ENCODE measurements at regions not wholly inside any gene's neighbourhood (a gene's known extent, or its start where the extent isn't known, plus 50 kb on each side); places are given as distances from the start of the nearest gene placed in this dataset.

DNA sequence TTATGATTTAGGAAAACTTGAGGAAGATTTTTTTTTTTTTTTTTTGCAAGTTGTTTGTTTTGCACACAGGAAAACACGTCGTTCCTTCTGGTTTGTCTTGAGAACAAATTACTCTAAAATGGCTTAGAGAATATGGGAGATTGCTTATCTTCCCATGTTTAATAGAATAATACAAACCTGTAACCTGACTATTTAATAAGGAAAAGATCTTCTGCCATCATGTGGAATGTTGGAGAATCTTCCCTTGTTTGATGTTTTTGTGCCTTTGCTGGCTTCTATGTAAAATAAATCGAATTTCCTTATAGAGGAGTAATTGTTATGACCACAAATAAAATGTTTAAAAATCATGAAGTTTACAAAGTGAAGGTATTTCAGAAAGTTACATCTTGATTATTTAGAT lies 818.8 kb downstream of the GATA3 start:
- TF ChIP-seq CHD1 (IDR thresholded peaks at IDR 0.05; ENCODE audit: low read depth, low read length) = no peak
- no peak for TF ChIP-seq RB1 (IDR thresholded peaks at IDR 0.05; ENCODE audit: borderline replicate concordance)
- no peak for TF ChIP-seq PAX8 (IDR thresholded peaks at IDR 0.05)
- TF ChIP-seq, protein P1, sequence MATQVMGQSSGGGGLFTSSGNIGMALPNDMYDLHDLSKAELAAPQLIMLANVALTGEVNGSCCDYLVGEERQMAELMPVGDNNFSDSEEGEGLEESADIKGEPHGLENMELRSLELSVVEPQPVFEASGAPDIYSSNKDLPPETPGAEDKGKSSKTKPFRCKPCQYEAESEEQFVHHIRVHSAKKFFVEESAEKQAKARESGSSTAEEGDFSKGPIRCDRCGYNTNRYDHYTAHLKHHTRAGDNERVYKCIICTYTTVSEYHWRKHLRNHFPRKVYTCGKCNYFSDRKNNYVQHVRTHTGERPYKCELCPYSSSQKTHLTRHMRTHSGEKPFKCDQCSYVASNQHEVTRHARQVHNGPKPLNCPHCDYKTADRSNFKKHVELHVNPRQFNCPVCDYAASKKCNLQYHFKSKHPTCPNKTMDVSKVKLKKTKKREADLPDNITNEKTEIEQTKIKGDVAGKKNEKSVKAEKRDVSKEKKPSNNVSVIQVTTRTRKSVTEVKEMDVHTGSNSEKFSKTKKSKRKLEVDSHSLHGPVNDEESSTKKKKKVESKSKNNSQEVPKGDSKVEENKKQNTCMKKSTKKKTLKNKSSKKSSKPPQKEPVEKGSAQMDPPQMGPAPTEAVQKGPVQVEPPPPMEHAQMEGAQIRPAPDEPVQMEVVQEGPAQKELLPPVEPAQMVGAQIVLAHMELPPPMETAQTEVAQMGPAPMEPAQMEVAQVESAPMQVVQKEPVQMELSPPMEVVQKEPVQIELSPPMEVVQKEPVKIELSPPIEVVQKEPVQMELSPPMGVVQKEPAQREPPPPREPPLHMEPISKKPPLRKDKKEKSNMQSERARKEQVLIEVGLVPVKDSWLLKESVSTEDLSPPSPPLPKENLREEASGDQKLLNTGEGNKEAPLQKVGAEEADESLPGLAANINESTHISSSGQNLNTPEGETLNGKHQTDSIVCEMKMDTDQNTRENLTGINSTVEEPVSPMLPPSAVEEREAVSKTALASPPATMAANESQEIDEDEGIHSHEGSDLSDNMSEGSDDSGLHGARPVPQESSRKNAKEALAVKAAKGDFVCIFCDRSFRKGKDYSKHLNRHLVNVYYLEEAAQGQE (IDR thresholded peaks at IDR 0.05; ENCODE audit: low read depth, low read length) = no peak
- no peaks in the 10 kb centered on the region for H3K36me3 ChIP-seq (ENCODE audit: control insufficient read depth in 2 of 2, insufficient read depth in 2 of 2, low read length in 1 of 2)
- H3K4me2 ChIP-seq (ENCODE audit: control insufficient read depth, insufficient read depth) = no peak overlapping the region
- no peaks in the 10 kb centered on the region for H3K27me3 ChIP-seq (replicated peaks in 1 of 2; ENCODE audit: control insufficient read depth in 2 of 2, insufficient read depth in 2 of 2, low read length in 1 of 2)
- POLR2A ChIA-PET = no interaction called here
- SMC1A ChIA-PET (ENCODE audit: uncharacterized antibody, unreplicated experiment) = no interaction called here
- no peaks in the 10 kb centered on the region for H4K20me1 ChIP-seq (ENCODE audit: control insufficient read depth, insufficient read depth)
- H3K4me1 ChIP-seq (ENCODE audit: control insufficient read depth, insufficient read depth, low read length) = no peaks in the 10 kb centered on the region
- no peak overlapping the region for H3K9ac ChIP-seq (ENCODE audit: control insufficient read depth, insufficient read depth, low read length)
- BruUV-seq (replicated peaks) = no TSS peak
- FAIRE-seq = no peak
- H3K4me3 ChIP-seq = no peak overlapping the region
- RAD21 ChIA-PET (ENCODE audit: unreplicated experiment) = no interaction called here
- no peak for ATAC-seq
- CTCF ChIA-PET = no interaction called here
- H3K79me2 ChIP-seq (ENCODE audit: control insufficient read depth, insufficient read depth, low read length) = no peaks in the 10 kb centered on the region
- DNase-seq (ENCODE audit: low read depth, low spot score) = no peak
- intact Hi-C loops (cut with micrococcal nuclease; ENCODE audit: unreplicated experiment) (no loop called here), in situ Hi-C loops (cut with MboI) (no loop called here)
- H3K9me3 ChIP-seq (replicated peaks; ENCODE audit: control insufficient read depth, insufficient read depth, low read length) = no peaks in the 10 kb centered on the region
- H3K27ac ChIP-seq (ENCODE audit: control insufficient read depth, insufficient read depth) = no peak overlapping the region
- H2AFZ ChIP-seq (ENCODE audit: control insufficient read depth, low read depth, low read length) = no peak overlapping the region
- WGBS (ENCODE audit: insufficient coverage, insufficient replicate concordance, low lambda C conversion rate, missing lambda C conversion rate) = 1% methylated on average over 3 of the region's 3 CpGs

DNA sequence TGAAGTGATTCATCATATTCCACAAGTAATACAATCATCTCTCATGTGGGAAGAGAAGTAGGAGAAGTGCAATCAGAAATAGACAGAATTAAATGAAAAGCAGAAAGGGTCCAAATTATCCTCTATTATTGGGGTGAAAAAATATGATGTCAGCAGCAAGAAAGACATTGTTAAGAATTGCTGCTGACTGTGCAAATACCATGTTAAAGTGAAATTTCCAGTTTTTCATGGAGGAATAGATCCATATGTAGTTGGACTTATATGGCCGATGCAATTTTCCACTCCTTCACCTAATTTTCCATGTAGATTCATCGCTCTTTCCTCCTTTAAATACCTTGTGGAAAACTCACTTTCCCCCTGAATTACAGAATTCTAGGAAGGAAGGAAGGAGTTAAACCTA lies 819.8 kb downstream of the GATA3 start:
- H3K4me3 ChIP-seq = no peak overlapping the region
- intact Hi-C loops (cut with micrococcal nuclease; ENCODE audit: unreplicated experiment) = no loop called here
- in situ Hi-C loops (cut with MboI) = no loop called here
- H3K4me1 ChIP-seq (ENCODE audit: control insufficient read depth, insufficient read depth, low read length) = no peaks in the 10 kb centered on the region
- no peaks in the 10 kb centered on the region for H3K27me3 ChIP-seq (replicated peaks in 1 of 2; ENCODE audit: control insufficient read depth in 2 of 2, insufficient read depth in 2 of 2, low read length in 1 of 2)
- H3K9me3 ChIP-seq (replicated peaks; ENCODE audit: control insufficient read depth, insufficient read depth, low read length) = no peaks in the 10 kb centered on the region
- no peak for TF ChIP-seq RUNX3 (IDR thresholded peaks at IDR 0.05; ENCODE audit: low read length)
- TF ChIP-seq, protein P2, sequence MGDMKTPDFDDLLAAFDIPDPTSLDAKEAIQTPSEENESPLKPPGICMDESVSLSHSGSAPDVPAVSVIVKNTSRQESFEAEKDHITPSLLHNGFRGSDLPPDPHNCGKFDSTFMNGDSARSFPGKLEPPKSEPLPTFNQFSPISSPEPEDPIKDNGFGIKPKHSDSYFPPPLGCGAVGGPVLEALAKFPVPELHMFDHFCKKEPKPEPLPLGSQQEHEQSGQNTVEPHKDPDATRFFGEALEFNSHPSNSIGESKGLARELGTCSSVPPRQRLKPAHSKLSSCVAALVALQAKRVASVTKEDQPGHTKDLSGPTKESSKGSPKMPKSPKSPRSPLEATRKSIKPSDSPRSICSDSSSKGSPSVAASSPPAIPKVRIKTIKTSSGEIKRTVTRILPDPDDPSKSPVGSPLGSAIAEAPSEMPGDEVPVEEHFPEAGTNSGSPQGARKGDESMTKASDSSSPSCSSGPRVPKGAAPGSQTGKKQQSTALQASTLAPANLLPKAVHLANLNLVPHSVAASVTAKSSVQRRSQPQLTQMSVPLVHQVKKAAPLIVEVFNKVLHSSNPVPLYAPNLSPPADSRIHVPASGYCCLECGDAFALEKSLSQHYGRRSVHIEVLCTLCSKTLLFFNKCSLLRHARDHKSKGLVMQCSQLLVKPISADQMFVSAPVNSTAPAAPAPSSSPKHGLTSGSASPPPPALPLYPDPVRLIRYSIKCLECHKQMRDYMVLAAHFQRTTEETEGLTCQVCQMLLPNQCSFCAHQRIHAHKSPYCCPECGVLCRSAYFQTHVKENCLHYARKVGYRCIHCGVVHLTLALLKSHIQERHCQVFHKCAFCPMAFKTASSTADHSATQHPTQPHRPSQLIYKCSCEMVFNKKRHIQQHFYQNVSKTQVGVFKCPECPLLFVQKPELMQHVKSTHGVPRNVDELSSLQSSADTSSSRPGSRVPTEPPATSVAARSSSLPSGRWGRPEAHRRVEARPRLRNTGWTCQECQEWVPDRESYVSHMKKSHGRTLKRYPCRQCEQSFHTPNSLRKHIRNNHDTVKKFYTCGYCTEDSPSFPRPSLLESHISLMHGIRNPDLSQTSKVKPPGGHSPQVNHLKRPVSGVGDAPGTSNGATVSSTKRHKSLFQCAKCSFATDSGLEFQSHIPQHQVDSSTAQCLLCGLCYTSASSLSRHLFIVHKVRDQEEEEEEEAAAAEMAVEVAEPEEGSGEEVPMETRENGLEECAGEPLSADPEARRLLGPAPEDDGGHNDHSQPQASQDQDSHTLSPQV (IDR thresholded peaks at IDR 0.05) = no peak
- TF ChIP-seq, protein P3, sequence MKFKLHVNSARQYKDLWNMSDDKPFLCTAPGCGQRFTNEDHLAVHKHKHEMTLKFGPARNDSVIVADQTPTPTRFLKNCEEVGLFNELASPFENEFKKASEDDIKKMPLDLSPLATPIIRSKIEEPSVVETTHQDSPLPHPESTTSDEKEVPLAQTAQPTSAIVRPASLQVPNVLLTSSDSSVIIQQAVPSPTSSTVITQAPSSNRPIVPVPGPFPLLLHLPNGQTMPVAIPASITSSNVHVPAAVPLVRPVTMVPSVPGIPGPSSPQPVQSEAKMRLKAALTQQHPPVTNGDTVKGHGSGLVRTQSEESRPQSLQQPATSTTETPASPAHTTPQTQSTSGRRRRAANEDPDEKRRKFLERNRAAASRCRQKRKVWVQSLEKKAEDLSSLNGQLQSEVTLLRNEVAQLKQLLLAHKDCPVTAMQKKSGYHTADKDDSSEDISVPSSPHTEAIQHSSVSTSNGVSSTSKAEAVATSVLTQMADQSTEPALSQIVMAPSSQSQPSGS (IDR thresholded peaks at IDR 0.05; ENCODE audit: low read length) = no peak
- TF ChIP-seq DPF2 (IDR thresholded peaks at IDR 0.05) = no peak
- no peak for TF ChIP-seq MTA2 (IDR thresholded peaks at IDR 0.05; ENCODE audit: low read depth)
- TF ChIP-seq SRF (IDR thresholded peaks at IDR 0.05; ENCODE audit: low read depth in 2 of 2, low read length in 2 of 2) = no peak
- TF ChIP-seq GATAD2B (conservative IDR thresholded peaks at IDR 0.05; ENCODE audit: low read depth) = no peak
- H4K20me1 ChIP-seq (ENCODE audit: control insufficient read depth, insufficient read depth) = no peaks in the 10 kb centered on the region
- ATAC-seq (no peak), FAIRE-seq (no peak), DNase-seq (ENCODE audit: low read depth, low spot score) (no peak)
- no peak overlapping the region for H3K9ac ChIP-seq (ENCODE audit: control insufficient read depth, insufficient read depth, low read length)
- H3K79me2 ChIP-seq (ENCODE audit: control insufficient read depth, insufficient read depth, low read length) = no peaks in the 10 kb centered on the region
- H3K27ac ChIP-seq (ENCODE audit: control insufficient read depth, insufficient read depth) = no peak overlapping the region
- no TSS peak for BruUV-seq (replicated peaks)
- RAD21 ChIA-PET (ENCODE audit: unreplicated experiment) = no interaction called here
- no peak overlapping the region for H2AFZ ChIP-seq (ENCODE audit: control insufficient read depth, low read depth, low read length)
- 33% methylated on average over 2 of the region's 2 CpGs for WGBS (ENCODE audit: insufficient coverage, insufficient replicate concordance, low lambda C conversion rate, missing lambda C conversion rate)
- CTCF ChIA-PET = no interaction called here
- POLR2A ChIA-PET = no interaction called here
- SMC1A ChIA-PET (ENCODE audit: uncharacterized antibody, unreplicated experiment) = no interaction called here
- no peak overlapping the region for H3K4me2 ChIP-seq (ENCODE audit: control insufficient read depth, insufficient read depth)
- no peaks in the 10 kb centered on the region for H3K36me3 ChIP-seq (ENCODE audit: control insufficient read depth in 2 of 2, insufficient read depth in 2 of 2, low read length in 1 of 2)
